GM23338 (cell line): ENCODE measurements at regions not wholly inside any gene's neighbourhood (a gene's known extent, or its start where the extent isn't known, plus 50 kb on each side); places are given as distances from the start of the nearest gene placed in this dataset.

Experiments used
- ATAC-seq: fragments of 200-7000 bp; cut with Tn5 transposase; 3 replicates; pipeline ENCODE4 v1.9.1; 2020
- DNase-seq: peaks from one replicate; pipeline ENCODE4 v3.0.0-alpha.2; 2015; ENCODE audit warnings: low spot score
- H2AFZ ChIP-seq: fragments of 200-600 bp; sonication (generic); 2 replicates; pipeline ENCODE4 v1.8.0; 2016; ENCODE audit warnings: antibody characterized with exemption, mild to moderate bottlenecking, moderate library complexity
- H3F3A ChIP-seq: fragments of 200-600 bp; sonication (generic); replicated peaks from 2 replicates; pipeline ENCODE4 v1.8.0; 2017; ENCODE audit warnings: antibody characterized with exemption, mixed run types, low read depth
- H3K27ac ChIP-seq: fragments of 200-600 bp; sonication (generic); 2 replicates; pipeline ENCODE4 v1.6.1; 2016; ENCODE audit warnings: low read depth
- H3K27me3 ChIP-seq: fragments of 200-600 bp; sonication (generic); 2 replicates; pipeline ENCODE4 v1.8.0; 2016; ENCODE audit warnings: mild to moderate bottlenecking, mixed run types, moderate library complexity; ENCODE audit not compliant: insufficient read depth
- H3K36me3 ChIP-seq: fragments of 200-600 bp; sonication (generic); 2 replicates; pipeline ENCODE4 v1.8.0; 2016; ENCODE audit warnings: mild to moderate bottlenecking; ENCODE audit not compliant: insufficient read depth
- H3K4me1 ChIP-seq: fragments of 200-600 bp; sonication (generic); 2 replicates; pipeline ENCODE4 v1.8.0; 2016; ENCODE audit warnings: mild to moderate bottlenecking, moderate library complexity; ENCODE audit not compliant: insufficient read depth
- H3K4me2 ChIP-seq: fragments of 200-600 bp; sonication (generic); 2 replicates; pipeline ENCODE4 v1.7.1; 2017; ENCODE audit warnings: mixed run types
- H3K4me3 ChIP-seq: fragments of 200-600 bp; sonication (generic); 2 replicates; pipeline ENCODE4 v1.6.1; 2016; ENCODE audit warnings: mixed run types
- H3K79me2 ChIP-seq: fragments of 200-600 bp; sonication (generic); replicated peaks from 2 replicates; pipeline ENCODE4 v1.8.0; 2017; ENCODE audit warnings: mild to moderate bottlenecking; ENCODE audit not compliant: insufficient read depth
- H3K9me2 ChIP-seq: fragments of 200-600 bp; sonication (generic); 2 replicates; pipeline ENCODE4 v1.8.0; 2017; ENCODE audit not compliant: insufficient read depth
- H4K20me1 ChIP-seq: fragments of 200-600 bp; sonication (generic); replicated peaks from 2 replicates; pipeline ENCODE4 v1.8.0; 2017; ENCODE audit warnings: mild to moderate bottlenecking; ENCODE audit not compliant: insufficient read depth
- H3K27ac Mint-ChIP-seq: 2 replicates; pipeline ENCODE4 v1.8.0; 2020; ENCODE audit warnings: inconsistent platforms, mild to moderate bottlenecking, moderate library complexity, mixed read lengths
- H3K27me3 Mint-ChIP-seq: 3 replicates; pipeline ENCODE4 v1.8.0; 2022; ENCODE audit warnings: low read depth, mild to moderate bottlenecking, moderate library complexity, mixed read lengths, inconsistent platforms; ENCODE audit not compliant: insufficient read depth, poor library complexity
- H3K36me3 Mint-ChIP-seq: 3 replicates; pipeline ENCODE4 v1.8.0; 2021; ENCODE audit warnings: low read depth, mild to moderate bottlenecking, inconsistent platforms, moderate library complexity, mixed read lengths
- H3K4me1 Mint-ChIP-seq: 3 replicates; pipeline ENCODE4 v1.8.0; 2020; ENCODE audit warnings: mild to moderate bottlenecking, inconsistent platforms, mixed read lengths
- H3K4me3 Mint-ChIP-seq: 3 replicates; pipeline ENCODE4 v1.8.0; 2021; ENCODE audit warnings: moderate library complexity, mild to moderate bottlenecking, inconsistent platforms, mixed read lengths
- H3K9me3 Mint-ChIP-seq: 3 replicates; pipeline ENCODE4 v1.8.0; 2020; ENCODE audit warnings: moderate library complexity, mild to moderate bottlenecking, inconsistent platforms, mixed read lengths
- CREB1 ChIP-seq: fragments of 250-450 bp; sonication (Bioruptor Pico); IDR thresholded peaks from 2 replicates; pipeline ENCODE4 v1.5.0; 2020; ENCODE audit warnings: low read depth, mild to moderate bottlenecking, moderate library complexity
- EZH2 ChIP-seq: fragments of 200-600 bp; sonication (generic); IDR thresholded peaks from one replicate; pipeline ENCODE4 v1.8.0; 2017; ENCODE audit warnings: antibody characterized with exemption, mild to moderate bottlenecking, low read depth; ENCODE audit not compliant: unreplicated experiment
- EZH2phosphoT487 ChIP-seq: fragments of 200-600 bp; sonication (generic); IDR thresholded peaks from one replicate; pipeline ENCODE4 v1.8.1; 2018; ENCODE audit warnings: antibody characterized with exemption; ENCODE audit not compliant: unreplicated experiment
- JUNB ChIP-seq: IDR thresholded peaks from one replicate; pipeline ENCODE4 v1.6.1; 2016; ENCODE audit warnings: antibody characterized with exemption; ENCODE audit not compliant: unreplicated experiment
- NANOG ChIP-seq: IDR thresholded peaks from 2 replicates; pipeline ENCODE4 v1.6.1; 2016; ENCODE audit warnings: antibody characterized with exemption, borderline replicate concordance
- POLR2AphosphoS5 ChIP-seq: IDR thresholded peaks from 2 replicates; pipeline ENCODE4 v1.6.1; 2016; ENCODE audit warnings: antibody characterized with exemption, low read depth
- STAT1 ChIP-seq: IDR thresholded peaks from one replicate; pipeline ENCODE4 v1.6.1; 2016; ENCODE audit warnings: antibody characterized with exemption; ENCODE audit not compliant: unreplicated experiment
- ZNF114 ChIP-seq: fragments of 250-450 bp; sonication (Bioruptor Pico); IDR thresholded peaks from 2 replicates; pipeline ENCODE4 v1.5.0; 2020; ENCODE audit warnings: mild to moderate bottlenecking, moderate library complexity
- ZNF331 ChIP-seq: fragments of 250-450 bp; sonication (Bioruptor Pico); IDR thresholded peaks from 2 replicates; pipeline ENCODE4 v1.5.0; 2020; ENCODE audit warnings: low read depth, mild to moderate bottlenecking, moderate library complexity
- TF ChIP-seq, protein P1 (sequence below): IDR thresholded peaks from 2 replicates; pipeline ENCODE4 v1.6.1; 2016; ENCODE audit warnings: antibody characterized with exemption
- TF ChIP-seq, protein P2 (sequence below), 2 experiments: fragments of 200-600 bp in 1 of 2; sonication (generic) in 1 of 2; conservative IDR thresholded peaks; 2 replicates each; pipeline versions ENCODE4 v1.5.1 to v1.6.1; 2016 to 2017; ENCODE audit warnings: antibody characterized with exemption in 2 of 2, low read depth in 2 of 2, mild to moderate bottlenecking in 2 of 2, moderate library complexity in 1 of 2
- TF ChIP-seq, protein P3 (sequence below): IDR thresholded peaks from one replicate; pipeline ENCODE4 v1.6.1; 2018; ENCODE audit warnings: antibody characterized with exemption; ENCODE audit not compliant: unreplicated experiment
- TF ChIP-seq, protein P4 (sequence below): fragments of 250-450 bp; sonication (Bioruptor Pico); IDR thresholded peaks from 2 replicates; pipeline ENCODE4 v1.5.0; 2020; ENCODE audit warnings: mild to moderate bottlenecking, moderate library complexity

DNA sequence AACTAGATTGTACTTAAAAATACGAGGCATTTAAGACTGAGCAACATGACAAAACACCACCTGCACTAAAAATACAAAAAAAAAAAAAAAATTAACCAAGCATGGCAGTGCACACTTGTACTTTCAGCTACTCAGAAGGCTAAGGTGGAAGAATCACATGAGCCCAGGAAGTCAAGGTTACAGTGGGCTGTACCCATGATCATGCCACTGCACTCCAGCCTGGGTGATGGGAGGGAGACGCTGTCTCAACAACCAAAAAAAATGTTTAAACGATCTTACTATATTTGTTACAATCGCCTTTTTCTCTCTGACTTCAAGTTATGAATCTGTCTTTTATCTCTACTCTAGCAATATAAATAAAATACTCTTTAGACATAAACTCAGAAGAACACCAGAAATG, 1454.3 kb downstream of the MAT2B start:
- Histone ChIP-seq H3K36me3 (no peaks in the 10 kb centered on the region), H4K20me1 (no peaks in the 10 kb centered on the region), H3K4me1 (no peaks in the 10 kb centered on the region), H3K9me2 (no peaks in the 10 kb centered on the region), H2AFZ (no peak overlapping the region), H3K27me3 (no peaks in the 10 kb centered on the region), H3F3A (no peaks in the 10 kb centered on the region), H3K4me2 (no peak overlapping the region), H3K27ac (no peak overlapping the region), H3K79me2 (no peaks in the 10 kb centered on the region), H3K4me3 (no peak overlapping the region)
- TF ChIP-seq EZH2phosphoT487 = no peak
- no peak for TF ChIP-seq POLR2AphosphoS5
- TF ChIP-seq CREB1 = no peak
- TF ChIP-seq, protein P1, sequence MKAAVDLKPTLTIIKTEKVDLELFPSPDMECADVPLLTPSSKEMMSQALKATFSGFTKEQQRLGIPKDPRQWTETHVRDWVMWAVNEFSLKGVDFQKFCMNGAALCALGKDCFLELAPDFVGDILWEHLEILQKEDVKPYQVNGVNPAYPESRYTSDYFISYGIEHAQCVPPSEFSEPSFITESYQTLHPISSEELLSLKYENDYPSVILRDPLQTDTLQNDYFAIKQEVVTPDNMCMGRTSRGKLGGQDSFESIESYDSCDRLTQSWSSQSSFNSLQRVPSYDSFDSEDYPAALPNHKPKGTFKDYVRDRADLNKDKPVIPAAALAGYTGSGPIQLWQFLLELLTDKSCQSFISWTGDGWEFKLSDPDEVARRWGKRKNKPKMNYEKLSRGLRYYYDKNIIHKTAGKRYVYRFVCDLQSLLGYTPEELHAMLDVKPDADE = no peak
- TF ChIP-seq NANOG = no peak
- TF ChIP-seq ZNF114 (CRISPR knock-in tag) = no peak
- no peak for TF ChIP-seq EZH2
- TF ChIP-seq, protein P2, sequence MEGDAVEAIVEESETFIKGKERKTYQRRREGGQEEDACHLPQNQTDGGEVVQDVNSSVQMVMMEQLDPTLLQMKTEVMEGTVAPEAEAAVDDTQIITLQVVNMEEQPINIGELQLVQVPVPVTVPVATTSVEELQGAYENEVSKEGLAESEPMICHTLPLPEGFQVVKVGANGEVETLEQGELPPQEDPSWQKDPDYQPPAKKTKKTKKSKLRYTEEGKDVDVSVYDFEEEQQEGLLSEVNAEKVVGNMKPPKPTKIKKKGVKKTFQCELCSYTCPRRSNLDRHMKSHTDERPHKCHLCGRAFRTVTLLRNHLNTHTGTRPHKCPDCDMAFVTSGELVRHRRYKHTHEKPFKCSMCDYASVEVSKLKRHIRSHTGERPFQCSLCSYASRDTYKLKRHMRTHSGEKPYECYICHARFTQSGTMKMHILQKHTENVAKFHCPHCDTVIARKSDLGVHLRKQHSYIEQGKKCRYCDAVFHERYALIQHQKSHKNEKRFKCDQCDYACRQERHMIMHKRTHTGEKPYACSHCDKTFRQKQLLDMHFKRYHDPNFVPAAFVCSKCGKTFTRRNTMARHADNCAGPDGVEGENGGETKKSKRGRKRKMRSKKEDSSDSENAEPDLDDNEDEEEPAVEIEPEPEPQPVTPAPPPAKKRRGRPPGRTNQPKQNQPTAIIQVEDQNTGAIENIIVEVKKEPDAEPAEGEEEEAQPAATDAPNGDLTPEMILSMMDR (conservative IDR thresholded peaks at IDR 0.05; ENCODE audit: low read depth in 2 of 2) = no peak
- TF ChIP-seq, protein P3, sequence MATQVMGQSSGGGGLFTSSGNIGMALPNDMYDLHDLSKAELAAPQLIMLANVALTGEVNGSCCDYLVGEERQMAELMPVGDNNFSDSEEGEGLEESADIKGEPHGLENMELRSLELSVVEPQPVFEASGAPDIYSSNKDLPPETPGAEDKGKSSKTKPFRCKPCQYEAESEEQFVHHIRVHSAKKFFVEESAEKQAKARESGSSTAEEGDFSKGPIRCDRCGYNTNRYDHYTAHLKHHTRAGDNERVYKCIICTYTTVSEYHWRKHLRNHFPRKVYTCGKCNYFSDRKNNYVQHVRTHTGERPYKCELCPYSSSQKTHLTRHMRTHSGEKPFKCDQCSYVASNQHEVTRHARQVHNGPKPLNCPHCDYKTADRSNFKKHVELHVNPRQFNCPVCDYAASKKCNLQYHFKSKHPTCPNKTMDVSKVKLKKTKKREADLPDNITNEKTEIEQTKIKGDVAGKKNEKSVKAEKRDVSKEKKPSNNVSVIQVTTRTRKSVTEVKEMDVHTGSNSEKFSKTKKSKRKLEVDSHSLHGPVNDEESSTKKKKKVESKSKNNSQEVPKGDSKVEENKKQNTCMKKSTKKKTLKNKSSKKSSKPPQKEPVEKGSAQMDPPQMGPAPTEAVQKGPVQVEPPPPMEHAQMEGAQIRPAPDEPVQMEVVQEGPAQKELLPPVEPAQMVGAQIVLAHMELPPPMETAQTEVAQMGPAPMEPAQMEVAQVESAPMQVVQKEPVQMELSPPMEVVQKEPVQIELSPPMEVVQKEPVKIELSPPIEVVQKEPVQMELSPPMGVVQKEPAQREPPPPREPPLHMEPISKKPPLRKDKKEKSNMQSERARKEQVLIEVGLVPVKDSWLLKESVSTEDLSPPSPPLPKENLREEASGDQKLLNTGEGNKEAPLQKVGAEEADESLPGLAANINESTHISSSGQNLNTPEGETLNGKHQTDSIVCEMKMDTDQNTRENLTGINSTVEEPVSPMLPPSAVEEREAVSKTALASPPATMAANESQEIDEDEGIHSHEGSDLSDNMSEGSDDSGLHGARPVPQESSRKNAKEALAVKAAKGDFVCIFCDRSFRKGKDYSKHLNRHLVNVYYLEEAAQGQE = no peak
- no peak for TF ChIP-seq JUNB
- no peak for TF ChIP-seq ZNF331 (CRISPR knock-in tag)
- TF ChIP-seq STAT1 = no peak
- TF ChIP-seq, protein P4, sequence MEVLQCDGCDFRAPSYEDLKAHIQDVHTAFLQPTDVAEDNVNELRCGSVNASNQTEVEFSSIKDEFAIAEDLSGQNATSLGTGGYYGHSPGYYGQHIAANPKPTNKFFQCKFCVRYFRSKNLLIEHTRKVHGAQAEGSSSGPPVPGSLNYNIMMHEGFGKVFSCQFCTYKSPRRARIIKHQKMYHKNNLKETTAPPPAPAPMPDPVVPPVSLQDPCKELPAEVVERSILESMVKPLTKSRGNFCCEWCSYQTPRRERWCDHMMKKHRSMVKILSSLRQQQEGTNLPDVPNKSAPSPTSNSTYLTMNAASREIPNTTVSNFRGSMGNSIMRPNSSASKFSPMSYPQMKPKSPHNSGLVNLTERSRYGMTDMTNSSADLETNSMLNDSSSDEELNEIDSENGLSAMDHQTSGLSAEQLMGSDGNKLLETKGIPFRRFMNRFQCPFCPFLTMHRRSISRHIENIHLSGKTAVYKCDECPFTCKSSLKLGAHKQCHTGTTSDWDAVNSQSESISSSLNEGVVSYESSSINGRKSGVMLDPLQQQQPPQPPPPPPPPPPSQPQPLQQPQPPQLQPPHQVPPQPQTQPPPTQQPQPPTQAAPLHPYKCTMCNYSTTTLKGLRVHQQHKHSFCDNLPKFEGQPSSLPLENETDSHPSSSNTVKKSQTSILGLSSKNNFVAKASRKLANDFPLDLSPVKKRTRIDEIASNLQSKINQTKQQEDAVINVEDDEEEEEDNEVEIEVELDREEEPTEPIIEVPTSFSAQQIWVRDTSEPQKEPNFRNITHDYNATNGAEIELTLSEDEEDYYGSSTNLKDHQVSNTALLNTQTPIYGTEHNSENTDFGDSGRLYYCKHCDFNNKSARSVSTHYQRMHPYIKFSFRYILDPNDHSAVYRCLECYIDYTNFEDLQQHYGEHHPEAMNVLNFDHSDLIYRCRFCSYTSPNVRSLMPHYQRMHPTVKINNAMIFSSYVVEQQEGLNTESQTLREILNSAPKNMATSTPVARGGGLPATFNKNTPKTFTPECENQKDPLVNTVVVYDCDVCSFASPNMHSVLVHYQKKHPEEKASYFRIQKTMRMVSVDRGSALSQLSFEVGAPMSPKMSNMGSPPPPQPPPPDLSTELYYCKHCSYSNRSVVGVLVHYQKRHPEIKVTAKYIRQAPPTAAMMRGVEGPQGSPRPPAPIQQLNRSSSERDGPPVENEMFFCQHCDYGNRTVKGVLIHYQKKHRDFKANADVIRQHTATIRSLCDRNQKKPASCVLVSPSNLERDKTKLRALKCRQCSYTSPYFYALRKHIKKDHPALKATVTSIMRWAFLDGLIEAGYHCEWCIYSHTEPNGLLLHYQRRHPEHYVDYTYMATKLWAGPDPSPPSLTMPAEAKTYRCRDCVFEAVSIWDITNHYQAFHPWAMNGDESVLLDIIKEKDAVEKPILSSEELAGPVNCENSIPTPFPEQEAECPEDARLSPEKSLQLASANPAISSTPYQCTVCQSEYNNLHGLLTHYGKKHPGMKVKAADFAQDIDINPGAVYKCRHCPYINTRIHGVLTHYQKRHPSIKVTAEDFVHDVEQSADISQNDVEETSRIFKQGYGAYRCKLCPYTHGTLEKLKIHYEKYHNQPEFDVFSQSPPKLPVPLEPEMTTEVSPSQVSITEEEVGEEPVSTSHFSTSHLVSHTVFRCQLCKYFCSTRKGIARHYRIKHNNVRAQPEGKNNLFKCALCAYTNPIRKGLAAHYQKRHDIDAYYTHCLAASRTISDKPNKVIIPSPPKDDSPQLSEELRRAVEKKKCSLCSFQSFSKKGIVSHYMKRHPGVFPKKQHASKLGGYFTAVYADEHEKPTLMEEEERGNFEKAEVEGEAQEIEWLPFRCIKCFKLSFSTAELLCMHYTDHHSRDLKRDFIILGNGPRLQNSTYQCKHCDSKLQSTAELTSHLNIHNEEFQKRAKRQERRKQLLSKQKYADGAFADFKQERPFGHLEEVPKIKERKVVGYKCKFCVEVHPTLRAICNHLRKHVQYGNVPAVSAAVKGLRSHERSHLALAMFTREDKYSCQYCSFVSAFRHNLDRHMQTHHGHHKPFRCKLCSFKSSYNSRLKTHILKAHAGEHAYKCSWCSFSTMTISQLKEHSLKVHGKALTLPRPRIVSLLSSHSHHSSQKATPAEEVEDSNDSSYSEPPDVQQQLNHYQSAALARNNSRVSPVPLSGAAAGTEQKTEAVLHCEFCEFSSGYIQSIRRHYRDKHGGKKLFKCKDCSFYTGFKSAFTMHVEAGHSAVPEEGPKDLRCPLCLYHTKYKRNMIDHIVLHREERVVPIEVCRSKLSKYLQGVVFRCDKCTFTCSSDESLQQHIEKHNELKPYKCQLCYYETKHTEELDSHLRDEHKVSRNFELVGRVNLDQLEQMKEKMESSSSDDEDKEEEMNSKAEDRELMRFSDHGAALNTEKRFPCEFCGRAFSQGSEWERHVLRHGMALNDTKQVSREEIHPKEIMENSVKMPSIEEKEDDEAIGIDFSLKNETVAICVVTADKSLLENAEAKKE (CRISPR knock-in tag) = no peak
- ATAC-seq (no peak), DNase-seq (no peak)
- Mint-ChIP-seq H3K9me3 (no peaks in the 10 kb centered on the region; the same call in 2 of the 3 replicates), H3K4me3 (no peak overlapping the region), H3K36me3 (no peaks in the 10 kb centered on the region), H3K27ac (no peak overlapping the region), H3K27me3 (no peaks in the 10 kb centered on the region), H3K4me1 (no peaks in the 10 kb centered on the region)
